GM12891 (cell line): ENCODE measurements at regions not wholly inside any gene's neighbourhood (a gene's known extent, or its start where the extent isn't known, plus 50 kb on each side); places are given as distances from the start of the nearest gene placed in this dataset.

Experiments used
- POLR2A ChIP-seq: IDR thresholded peaks from 2 replicates; pipeline ENCODE4 v1.6.1; 2011; ENCODE audit warnings: low read depth, low read length, control low read depth
- POLR2AphosphoS5 ChIP-seq: IDR thresholded peaks from 2 replicates; pipeline ENCODE4 v1.6.1; 2011; ENCODE audit warnings: low read depth, low read length, control low read depth
- TAF1 ChIP-seq: IDR thresholded peaks from 2 replicates; pipeline ENCODE4 v1.6.1; 2011; ENCODE audit warnings: low read depth, low read length, control low read depth

GRCh38 chr6:166683477-166683876 is 56.4 kb upstream of the RPS6KA2 start:
- TF ChIP-seq TAF1 (no peak), POLR2AphosphoS5 (no peak), POLR2A (no peak)
